H9 (cell line): ENCODE measurements at regions not wholly inside any gene's neighbourhood (a gene's known extent, or its start where the extent isn't known, plus 50 kb on each side); places are given as distances from the start of the nearest gene placed in this dataset.

Experiments used
- DNase-seq: peaks from one replicate; pipeline ENCODE4 v3.0.0-alpha.2; 2017
- H2AFZ ChIP-seq: one replicate; pipeline ENCODE4 v1.6.1; 2013; ENCODE audit warnings: mild to moderate bottlenecking, low read length, control low read depth, moderate library complexity
- H2AK5ac ChIP-seq: 2 replicates; pipeline ENCODE4 v1.6.1; 2013; ENCODE audit warnings: low read length, control low read depth, mixed read lengths; ENCODE audit not compliant: insufficient read length
- H2BK120ac ChIP-seq: one replicate; pipeline ENCODE4 v1.6.1; 2013; ENCODE audit warnings: low read depth, mild to moderate bottlenecking, low read length, control low read depth, inconsistent platforms; ENCODE audit not compliant: poor library complexity, severe bottlenecking
- H2BK12ac ChIP-seq: 2 replicates; pipeline ENCODE4 v1.6.1; 2013; ENCODE audit warnings: low read length, control low read depth, mixed read lengths, low read depth; ENCODE audit not compliant: insufficient read length
- H2BK15ac ChIP-seq: 2 replicates; pipeline ENCODE4 v1.6.1; 2013; ENCODE audit warnings: low read depth, low read length, control low read depth
- H2BK20ac ChIP-seq: one replicate; pipeline ENCODE4 v1.6.1; 2013; ENCODE audit warnings: low read depth, mild to moderate bottlenecking, low read length, control low read depth, inconsistent platforms; ENCODE audit not compliant: poor library complexity, severe bottlenecking
- H2BK5ac ChIP-seq: 2 replicates; pipeline ENCODE4 v1.6.1; 2013; ENCODE audit warnings: low read length, control low read depth, mixed read lengths; ENCODE audit not compliant: insufficient read length
- H3K14ac ChIP-seq: 2 replicates; pipeline ENCODE4 v1.6.1; 2013; ENCODE audit warnings: low read length, control low read depth; ENCODE audit not compliant: insufficient read depth
- H3K18ac ChIP-seq: 2 replicates; pipeline ENCODE4 v1.6.1; 2013; ENCODE audit warnings: low read depth, mild to moderate bottlenecking, mixed read lengths, low read length, control low read depth; ENCODE audit not compliant: insufficient read length
- H3K23ac ChIP-seq: 2 replicates; pipeline ENCODE4 v1.6.1; 2013; ENCODE audit warnings: low read length, control low read depth, mixed read lengths, low read depth; ENCODE audit not compliant: insufficient read length
- H3K23me2 ChIP-seq: 2 replicates; pipeline ENCODE4 v1.6.1; 2013; ENCODE audit warnings: low read depth, mild to moderate bottlenecking, mixed read lengths, low read length, control low read depth; ENCODE audit not compliant: insufficient read length, poor library complexity, severe bottlenecking
- H3K27ac ChIP-seq: 2 replicates; pipeline ENCODE4 v1.5.1; 2013; ENCODE audit warnings: low read length, control low read depth, mixed read lengths, low read depth; ENCODE audit not compliant: insufficient read length
- H3K27me3 ChIP-seq: 2 replicates; pipeline ENCODE4 v1.6.1; 2013; ENCODE audit warnings: low read length, control low read depth, inconsistent platforms; ENCODE audit not compliant: insufficient read depth
- H3K4ac ChIP-seq: 2 replicates; pipeline ENCODE4 v1.6.1; 2013; ENCODE audit warnings: low read depth, mild to moderate bottlenecking, control low read depth, inconsistent platforms, low read length, moderate library complexity
- H3K4me1 ChIP-seq: 2 replicates; pipeline ENCODE4 v1.6.1; 2013; ENCODE audit warnings: low read length, control low read depth, inconsistent platforms; ENCODE audit not compliant: insufficient read depth
- H3K4me2 ChIP-seq: 2 replicates; pipeline ENCODE4 v1.6.1; 2013; ENCODE audit warnings: low read length, control low read depth, mixed read lengths; ENCODE audit not compliant: insufficient read length, insufficient read depth
- H3K56ac ChIP-seq: 2 replicates; pipeline ENCODE4 v1.6.1; 2013; ENCODE audit warnings: low read depth, mild to moderate bottlenecking, mixed read lengths, low read length, control low read depth; ENCODE audit not compliant: insufficient read length
- H3K79me1 ChIP-seq: 2 replicates; pipeline ENCODE4 v1.6.1; 2013; ENCODE audit warnings: low read depth, mild to moderate bottlenecking, moderate library complexity, low read length, control low read depth, inconsistent platforms; ENCODE audit not compliant: insufficient read depth, poor library complexity, severe bottlenecking
- H3K79me2 ChIP-seq: 2 replicates; pipeline ENCODE4 v1.6.1; 2013; ENCODE audit warnings: low read length, control low read depth, inconsistent platforms; ENCODE audit not compliant: insufficient read depth
- H3K9ac ChIP-seq: 2 replicates; pipeline ENCODE4 v1.6.1; 2013; ENCODE audit warnings: low read length, control low read depth, mixed read lengths; ENCODE audit not compliant: insufficient read length; ENCODE audit errors: extremely low read depth
- H3K9me3 ChIP-seq: one replicate; pipeline ENCODE4 v1.6.1; 2013; ENCODE audit warnings: low read depth, low read length, inconsistent platforms; ENCODE audit not compliant: control insufficient read depth
- H3T11ph ChIP-seq: one replicate; pipeline ENCODE4 v1.6.1; 2013; ENCODE audit warnings: mild to moderate bottlenecking, low read length, control low read depth, inconsistent platforms
- H4K20me1 ChIP-seq: one replicate; pipeline ENCODE4 v1.6.1; 2013; ENCODE audit not compliant: control insufficient read depth, insufficient read length, insufficient read depth
- H4K5ac ChIP-seq: 2 replicates; pipeline ENCODE4 v1.6.1; 2013; ENCODE audit warnings: low read depth, mild to moderate bottlenecking, mixed read lengths, low read length, control low read depth; ENCODE audit not compliant: insufficient read length
- H4K8ac ChIP-seq: replicated peaks from 2 replicates; pipeline ENCODE4 v1.6.1; 2013; ENCODE audit warnings: low read length, control low read depth, mixed read lengths, low read depth; ENCODE audit not compliant: insufficient read length
- H4K91ac ChIP-seq: 2 replicates; pipeline ENCODE4 v1.6.1; 2013; ENCODE audit warnings: low read depth, mild to moderate bottlenecking, moderate library complexity, mixed read lengths, low read length, control low read depth; ENCODE audit not compliant: insufficient read length
- H3K27ac Mint-ChIP-seq, 3 experiments: 2 replicates in 2 of 3; 3 replicates in 1 of 3; pipeline ENCODE4 v1.8.0; 2020 to 2021; ENCODE audit warnings: mixed read lengths in 3 of 3, mild to moderate bottlenecking in 1 of 3, moderate library complexity in 1 of 3
- H3K27me3 Mint-ChIP-seq: 2 replicates; pipeline ENCODE4 v1.8.0; 2021; ENCODE audit warnings: low read depth, mild to moderate bottlenecking, moderate library complexity, mixed read lengths
- H3K36me3 Mint-ChIP-seq, 3 experiments: 2 replicates in 2 of 3; 3 replicates in 1 of 3; pipeline ENCODE4 v1.8.0; 2020 to 2021; ENCODE audit warnings: low read depth in 3 of 3, mixed read lengths in 3 of 3; ENCODE audit not compliant: insufficient read depth in 1 of 3
- H3K4me1 Mint-ChIP-seq, 2 experiments: 2 replicates each; pipeline ENCODE4 v1.8.0; 2020; ENCODE audit warnings: mixed read lengths in 2 of 2
- H3K4me3 Mint-ChIP-seq, 2 experiments: 2 replicates in 1 of 2; 3 replicates in 1 of 2; pipeline ENCODE4 v1.8.0; 2020 to 2021; ENCODE audit warnings: mild to moderate bottlenecking in 2 of 2, mixed read lengths in 2 of 2, moderate library complexity in 1 of 2
- H3K9me3 Mint-ChIP-seq, 2 experiments: 2 replicates in 1 of 2; 3 replicates in 1 of 2; pipeline ENCODE4 v1.8.0; 2020; ENCODE audit warnings: mild to moderate bottlenecking in 2 of 2, mixed read lengths in 2 of 2, moderate library complexity in 1 of 2
- CTCF ChIP-seq: fragments of 200-600 bp; sonication (generic); conservative IDR thresholded peaks from 3 replicates; pipeline ENCODE4 v1.8.0; 2021; ENCODE audit warnings: antibody characterized with exemption, mild to moderate bottlenecking
- whole genome bisulfite sequencing: extraction: QIAGEN DNeasy Blood & Tissue Kit; methylation state at CpG from one replicate; pipeline ENCODE4 v1.1.7; 2013; ENCODE audit warnings: missing lambda C conversion rate, low lambda C conversion rate, mixed read lengths; ENCODE audit not compliant: insufficient read length; ENCODE audit errors: extremely low coverage; 5-methylcytosine and 5-hydroxymethylcytosine counted together

GRCh38 chr3:153111016-153111415 is 51.0 kb upstream of the RAP2B start:
- Histone ChIP-seq H2BK12ac (no peak overlapping the region), H2BK20ac (no peak overlapping the region), H3K18ac (no peak overlapping the region), H3K27me3 (no peaks in the 10 kb centered on the region), H3K4me2 (no peak overlapping the region), H3K79me2 (no peaks in the 10 kb centered on the region), H3K23ac (no peak overlapping the region), H3K79me1 (no peaks in the 10 kb centered on the region), H2AK5ac (no peak overlapping the region), H3K14ac (no peak overlapping the region), H3T11ph (no peak overlapping the region), H3K9me3 (no peaks in the 10 kb centered on the region), H4K91ac (no peak overlapping the region), H3K56ac (no peak overlapping the region), H3K4ac (no peak overlapping the region), H3K9ac (no peak overlapping the region), H4K8ac (no peak overlapping the region), H4K5ac (no peak overlapping the region), H3K4me1 (no peaks in the 10 kb centered on the region), H2BK15ac (no peak overlapping the region), H3K27ac (no peak overlapping the region), H2BK5ac (no peak overlapping the region), H3K23me2 (no peaks in the 10 kb centered on the region), H4K20me1 (no peaks in the 10 kb centered on the region), H2BK120ac (no peak overlapping the region), H2AFZ (no peak overlapping the region)
- H3K36me3 Mint-ChIP-seq, result no peaks in the 10 kb centered on the region; a peak in 1 of 7 replicates
- no peaks in the 10 kb centered on the region for H3K27me3 Mint-ChIP-seq
- no peak overlapping the region for H3K27ac Mint-ChIP-seq
- no peaks in the 10 kb centered on the region for H3K4me1 Mint-ChIP-seq
- H3K4me3 Mint-ChIP-seq, result no peak overlapping the region
- no CpG with 5 or more reads among the region's 3 CpGs for WGBS
- DNase-seq, result no peak
- no peaks in the 10 kb centered on the region for H3K9me3 Mint-ChIP-seq
- TF ChIP-seq CTCF, result no peak
